Psoas muscle (tissue), 7 donors: ENCODE measurements at regions not wholly inside any gene's neighbourhood (a gene's known extent, or its start where the extent isn't known, plus 50 kb on each side); places are given as distances from the start of the nearest gene placed in this dataset.

Experiments used
- ATAC-seq, 4 donors: fragments of 200-7000 bp; cut with Tn5 transposase; one replicate each; pipeline ENCODE4 v1.9.1; 2020; ENCODE audit warnings: moderate library complexity in 3 of 4, mild to moderate bottlenecking in 2 of 4
- DNase-seq, 2 donors: peaks; one replicate each; pipeline ENCODE4 v3.0.0-alpha.2; 2020
- H3K27ac ChIP-seq: fragments of 200-600 bp; one replicate; pipeline ENCODE4 v1.8.0; 2022
- H3K27me3 ChIP-seq, 3 donors: fragments of 200-600 bp in 1 of 3; one replicate each; pipeline versions ENCODE4 v1.6.1 to v1.8.0; 2013 to 2022; ENCODE audit warnings: low read length in 2 of 3, mild to moderate bottlenecking in 2 of 3, moderate library complexity in 1 of 3; ENCODE audit not compliant: insufficient read depth in 3 of 3
- H3K36me3 ChIP-seq, 2 donors: fragments of 200-600 bp in 1 of 2; one replicate each; pipeline versions ENCODE4 v1.6.1 to v1.8.0; 2013 to 2022; ENCODE audit warnings: low read depth in 1 of 2, mild to moderate bottlenecking in 1 of 2, moderate library complexity in 1 of 2; ENCODE audit not compliant: insufficient read depth in 1 of 2
- H3K4me1 ChIP-seq: fragments of 200-600 bp; one replicate; pipeline ENCODE4 v1.8.0; 2022
- H3K4me3 ChIP-seq: fragments of 200-600 bp; one replicate; pipeline ENCODE4 v1.8.0; 2022; ENCODE audit warnings: mild to moderate bottlenecking
- H3K9me3 ChIP-seq: fragments of 200-600 bp; one replicate; pipeline ENCODE4 v1.8.0; 2022
- WGBS, 3 donors: extraction: QIAGEN DNeasy Blood & Tissue Kit; methylation state at CpG; one replicate each; pipeline versions ENCODE4 v1.1.6 to v1.1.7; 2013; 5-methylcytosine and 5-hydroxymethylcytosine counted together
- intact Hi-C, 2 donors: fragments of 100-400 bp; cut with DNase I; formaldehyde crosslinking; loops; one replicate each; pipeline versions ENCODE4 v1.11.0 to v1.14.2; 2022
- TF ChIP-seq, protein P1 (sequence below): fragments of 200-600 bp; IDR thresholded peaks from one replicate; pipeline ENCODE4 v1.8.0; 2022; ENCODE audit warnings: antibody characterized with exemption
- donor health status: healthy with polysubstance abuse.
- donor health status: DM: no; HTN: no; CAD: no; lungs with moderate emphysema.
- donor health status: Bipolar disorder and iron deficiency.
- donor health status: healthy.
- donor health status: DM: yes; HTN: yes; CAD: no.
- donor health status: DM: no; HTN: no; CAD: no.
- donor health status: DM: yes; HTN: yes; CAD: no.

DNA sequence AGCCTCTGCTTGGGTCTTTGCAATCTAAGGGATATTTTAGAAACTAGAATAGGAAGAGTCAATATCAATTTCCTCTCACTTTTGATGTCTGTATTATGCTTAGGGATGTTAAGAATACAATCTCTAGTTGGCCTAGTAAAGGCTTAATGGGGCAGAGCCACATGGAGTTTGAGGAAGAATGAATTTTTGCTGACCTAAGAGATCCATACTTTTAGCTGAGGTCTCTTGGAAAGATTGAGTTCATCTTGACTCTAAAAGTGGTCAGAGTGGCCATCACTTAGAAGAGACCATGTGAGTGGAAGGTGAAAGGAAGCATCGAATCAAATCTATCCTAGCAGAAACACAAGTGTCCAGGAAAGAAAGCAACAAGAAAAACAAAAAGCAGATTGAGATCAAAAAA lies 92.2 kb upstream of the SLC28A3 start:
- Histone ChIP-seq H3K4me3 (no peak overlapping the region), H3K9me3 (no peaks in the 10 kb centered on the region), H3K4me1 (no peaks in the 10 kb centered on the region), H3K36me3 (no peaks in the 10 kb centered on the region), H3K27me3 (no peaks in the 10 kb centered on the region), H3K27ac (no peak overlapping the region)
- intact Hi-C loops: no loop called here
- DNase-seq: no peak
- no peak for ATAC-seq
- TF ChIP-seq, protein P1, sequence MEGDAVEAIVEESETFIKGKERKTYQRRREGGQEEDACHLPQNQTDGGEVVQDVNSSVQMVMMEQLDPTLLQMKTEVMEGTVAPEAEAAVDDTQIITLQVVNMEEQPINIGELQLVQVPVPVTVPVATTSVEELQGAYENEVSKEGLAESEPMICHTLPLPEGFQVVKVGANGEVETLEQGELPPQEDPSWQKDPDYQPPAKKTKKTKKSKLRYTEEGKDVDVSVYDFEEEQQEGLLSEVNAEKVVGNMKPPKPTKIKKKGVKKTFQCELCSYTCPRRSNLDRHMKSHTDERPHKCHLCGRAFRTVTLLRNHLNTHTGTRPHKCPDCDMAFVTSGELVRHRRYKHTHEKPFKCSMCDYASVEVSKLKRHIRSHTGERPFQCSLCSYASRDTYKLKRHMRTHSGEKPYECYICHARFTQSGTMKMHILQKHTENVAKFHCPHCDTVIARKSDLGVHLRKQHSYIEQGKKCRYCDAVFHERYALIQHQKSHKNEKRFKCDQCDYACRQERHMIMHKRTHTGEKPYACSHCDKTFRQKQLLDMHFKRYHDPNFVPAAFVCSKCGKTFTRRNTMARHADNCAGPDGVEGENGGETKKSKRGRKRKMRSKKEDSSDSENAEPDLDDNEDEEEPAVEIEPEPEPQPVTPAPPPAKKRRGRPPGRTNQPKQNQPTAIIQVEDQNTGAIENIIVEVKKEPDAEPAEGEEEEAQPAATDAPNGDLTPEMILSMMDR: no peak
- WGBS, 3 donors: 90 to 100% (median 100%) methylated on average over 1 of the region's 1 CpG

DNA sequence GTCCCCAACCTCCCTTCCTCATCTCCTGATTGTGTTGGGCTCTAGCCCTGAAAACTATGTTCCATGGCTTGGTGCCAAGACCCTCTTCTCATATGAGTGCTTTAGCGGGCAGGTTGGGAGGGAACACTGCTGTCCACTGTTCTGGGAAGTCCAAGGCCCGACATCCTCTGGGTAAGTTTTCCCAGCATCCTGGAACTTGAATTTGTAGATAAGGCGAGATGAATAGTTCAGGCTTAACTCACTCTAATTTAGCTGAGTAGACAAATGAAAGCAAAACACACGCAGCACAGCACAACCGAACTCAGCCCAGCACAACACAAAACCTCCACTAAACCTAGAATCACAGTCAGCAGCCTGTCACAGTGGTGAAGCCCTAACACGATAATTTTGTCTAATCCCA lies 95.3 kb upstream of the SLC28A3 start:
- no peak for ATAC-seq
- TF ChIP-seq, protein P1: no peak
- 59 to 70% (median 61%) methylated on average over 6 of the region's 6 CpGs for WGBS, 3 donors
- Histone ChIP-seq H3K27ac (no peak overlapping the region), H3K27me3 (no peaks in the 10 kb centered on the region), H3K4me3 (no peak overlapping the region), H3K36me3 (no peaks in the 10 kb centered on the region), H3K9me3 (no peaks in the 10 kb centered on the region), H3K4me1 (no peaks in the 10 kb centered on the region)
- intact Hi-C loops: no loop called here
- DNase-seq: no peak

DNA sequence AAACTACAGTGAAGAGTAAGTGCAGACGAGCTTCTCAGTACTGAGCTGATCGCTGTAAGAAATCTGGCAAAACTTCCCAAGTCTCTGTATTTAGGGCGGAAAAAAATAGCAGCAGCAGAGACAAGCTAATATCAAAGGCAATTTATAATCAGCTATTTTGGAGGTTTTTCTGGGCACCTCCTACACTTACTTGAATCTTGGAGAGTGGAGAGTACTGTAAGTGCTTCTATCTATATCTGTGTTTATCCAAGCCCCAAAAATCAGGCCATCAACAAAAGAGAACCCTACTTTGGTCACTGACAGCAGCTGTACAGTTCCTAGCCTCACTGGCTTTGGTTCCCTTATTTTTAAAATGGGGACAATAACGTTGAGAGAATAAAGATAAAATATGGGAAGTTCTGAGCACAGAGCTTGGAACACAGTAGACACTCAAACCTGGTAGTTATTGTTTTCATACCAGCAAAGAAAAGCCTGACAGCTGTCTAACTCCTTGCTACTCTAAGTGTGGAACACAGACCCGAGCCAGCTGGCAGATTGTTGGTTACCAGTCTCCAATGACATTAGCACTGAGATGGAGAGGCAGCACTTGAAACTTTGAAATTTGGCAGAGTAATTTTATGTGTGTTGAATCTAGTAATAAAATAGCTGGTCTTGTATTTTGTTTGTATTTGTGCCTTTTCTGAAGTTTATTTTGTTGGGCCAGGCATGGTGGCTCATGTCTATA lies 96.0 kb upstream of the SLC28A3 start:
- TF ChIP-seq, protein P1: no peak
- DNase-seq: peak in 1 of 2 donors; percentile 54
- H3K4me3 ChIP-seq: no peak overlapping the region

DNA sequence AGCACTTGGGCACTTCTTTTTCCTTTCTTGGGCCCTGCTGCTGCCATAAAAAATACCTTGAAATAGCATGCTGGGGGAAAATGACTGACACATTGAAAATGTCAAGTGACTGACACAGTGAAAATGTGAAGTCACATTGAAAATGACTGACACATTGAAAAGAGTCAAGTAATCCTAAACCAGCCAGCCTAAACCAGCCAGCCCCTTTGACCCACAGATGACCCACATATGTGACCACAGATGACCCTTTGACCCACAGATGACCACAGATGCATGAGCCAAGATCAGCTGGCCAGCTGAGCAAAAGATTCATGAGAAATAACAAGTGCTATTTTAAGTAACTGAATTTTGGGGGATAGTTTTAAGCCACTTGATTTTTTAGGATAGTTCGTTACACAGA lies 97.8 kb upstream of the SLC28A3 start:
- ATAC-seq (no peak), DNase-seq (no peak)
- no peaks in the 10 kb centered on the region for H3K9me3 ChIP-seq
- H3K27me3 ChIP-seq: no peaks in the 10 kb centered on the region
- 89 to 97% (median 93%) methylated on average over 1 of the region's 1 CpG for WGBS, 3 donors
- intact Hi-C loops: no loop called here
- H3K4me3 ChIP-seq: no peak overlapping the region
- H3K27ac ChIP-seq: no peak overlapping the region
- H3K4me1 ChIP-seq: no peaks in the 10 kb centered on the region
- TF ChIP-seq, protein P1: no peak
- no peaks in the 10 kb centered on the region for H3K36me3 ChIP-seq

More for the DNA sequence above, 96.0 kb upstream of the SLC28A3 start:
- intact Hi-C loops: no loop called here
- H3K27ac ChIP-seq: no peak overlapping the region
- H3K27me3 ChIP-seq: no peaks in the 10 kb centered on the region
- H3K9me3 ChIP-seq: no peaks in the 10 kb centered on the region
- 33 to 40% (median 36%) methylated on average over 5 of the region's 5 CpGs for WGBS, 3 donors
- H3K4me1 ChIP-seq: no peaks in the 10 kb centered on the region
- no peak for ATAC-seq
- H3K36me3 ChIP-seq: no peaks in the 10 kb centered on the region

DNA sequence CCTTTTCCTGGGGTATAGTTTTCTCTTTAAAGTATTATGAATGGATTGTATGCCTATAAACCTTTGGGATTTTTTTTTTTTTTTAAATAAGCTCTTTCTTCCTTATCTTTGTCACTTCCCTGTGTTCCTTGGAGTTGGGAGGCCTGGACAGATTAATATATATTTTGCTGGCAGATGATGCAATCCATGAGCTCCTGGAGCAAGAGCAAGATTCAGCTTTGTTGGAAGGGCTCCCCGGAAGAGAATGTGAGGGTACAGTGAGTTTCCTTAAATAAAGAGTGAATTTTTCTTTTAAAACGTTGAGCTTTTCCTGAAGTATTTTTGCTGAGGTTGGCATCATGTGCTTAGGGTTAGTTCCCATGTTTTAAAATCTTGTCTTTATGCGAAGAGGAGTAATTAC lies 98.7 kb upstream of the SLC28A3 start:
- Histone ChIP-seq H3K9me3 (no peaks in the 10 kb centered on the region), H3K4me3 (no peak overlapping the region), H3K4me1 (no peaks in the 10 kb centered on the region), H3K27me3 (no peaks in the 10 kb centered on the region), H3K27ac (no peak overlapping the region), H3K36me3 (no peaks in the 10 kb centered on the region)
- intact Hi-C loops: no loop called here
- TF ChIP-seq, protein P1: no peak
- ATAC-seq (no peak), DNase-seq (no peak)
- 52 to 66% (median 55%) methylated on average over 3 of the region's 3 CpGs for WGBS, 3 donors
